ENCODE measurements at regions not wholly inside any gene's neighbourhood (a gene's known extent, or its start where the extent isn't known, plus 50 kb on each side); places are given as distances from the start of the nearest gene placed in this dataset.

GRCh38 chr11:110890995-110891394 lies 178.8 kb upstream of the ARHGAP20 start:
- H3K27ac ChIP-seq (ENCODE audit: insufficient read length, low read depth, low read length) = no peak overlapping the region
- no peaks in the 10 kb centered on the region for H3K79me2 ChIP-seq (ENCODE audit: insufficient read depth, low read length)
- Mint-ChIP-seq H3K27ac (no peak overlapping the region), H3K4me1 (peaks cover 0 to 4% of the 10 kb centered on the region in 2 experiments; a peak in 2 of 4 replicates), H3K9me3 (no peaks in the 10 kb centered on the region), H3K36me3 (ENCODE audit: insufficient read depth in 1 of 3, low read depth in 3 of 3) (no peaks in the 10 kb centered on the region), H3K27me3 (ENCODE audit: low read depth) (no peaks in the 10 kb centered on the region; the same call in 1 of the 2 replicates), H3K4me3 (no peak overlapping the region)
- no peaks in the 10 kb centered on the region for H3K27me3 ChIP-seq (ENCODE audit: insufficient read depth, low read length)
- no peak overlapping the region for H2BK20ac ChIP-seq (ENCODE audit: low read depth, low read length, poor library complexity, severe bottlenecking)
- no peak overlapping the region for H3K56ac ChIP-seq (ENCODE audit: insufficient read length, low read depth, low read length)
- TF ChIP-seq, protein P1, sequence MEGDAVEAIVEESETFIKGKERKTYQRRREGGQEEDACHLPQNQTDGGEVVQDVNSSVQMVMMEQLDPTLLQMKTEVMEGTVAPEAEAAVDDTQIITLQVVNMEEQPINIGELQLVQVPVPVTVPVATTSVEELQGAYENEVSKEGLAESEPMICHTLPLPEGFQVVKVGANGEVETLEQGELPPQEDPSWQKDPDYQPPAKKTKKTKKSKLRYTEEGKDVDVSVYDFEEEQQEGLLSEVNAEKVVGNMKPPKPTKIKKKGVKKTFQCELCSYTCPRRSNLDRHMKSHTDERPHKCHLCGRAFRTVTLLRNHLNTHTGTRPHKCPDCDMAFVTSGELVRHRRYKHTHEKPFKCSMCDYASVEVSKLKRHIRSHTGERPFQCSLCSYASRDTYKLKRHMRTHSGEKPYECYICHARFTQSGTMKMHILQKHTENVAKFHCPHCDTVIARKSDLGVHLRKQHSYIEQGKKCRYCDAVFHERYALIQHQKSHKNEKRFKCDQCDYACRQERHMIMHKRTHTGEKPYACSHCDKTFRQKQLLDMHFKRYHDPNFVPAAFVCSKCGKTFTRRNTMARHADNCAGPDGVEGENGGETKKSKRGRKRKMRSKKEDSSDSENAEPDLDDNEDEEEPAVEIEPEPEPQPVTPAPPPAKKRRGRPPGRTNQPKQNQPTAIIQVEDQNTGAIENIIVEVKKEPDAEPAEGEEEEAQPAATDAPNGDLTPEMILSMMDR (conservative IDR thresholded peaks at IDR 0.05) = no peak
- H3K79me1 ChIP-seq (ENCODE audit: insufficient read depth, low read depth, low read length, poor library complexity, severe bottlenecking) = no peaks in the 10 kb centered on the region
- H2BK5ac ChIP-seq (ENCODE audit: insufficient read length, low read length) = no peak overlapping the region
- H3K4me2 ChIP-seq (ENCODE audit: insufficient read depth, insufficient read length, low read length) = no peak overlapping the region
- DNase-seq = no peak
- no peak overlapping the region for H3K18ac ChIP-seq (ENCODE audit: insufficient read length, low read depth, low read length)
- no peak overlapping the region for H2BK120ac ChIP-seq (ENCODE audit: low read depth, low read length, poor library complexity, severe bottlenecking)
- no peak overlapping the region for H3K23ac ChIP-seq (ENCODE audit: insufficient read length, low read depth, low read length)
- H3K9ac ChIP-seq (ENCODE audit: extremely low read depth, insufficient read length, low read length) = no peak overlapping the region
- no peak overlapping the region for H4K5ac ChIP-seq (ENCODE audit: insufficient read length, low read depth, low read length)
- no peak overlapping the region for H2BK15ac ChIP-seq (ENCODE audit: low read depth, low read length)
- H4K91ac ChIP-seq (ENCODE audit: insufficient read length, low read depth, low read length) = no peak overlapping the region
- H3K9me3 ChIP-seq (ENCODE audit: control insufficient read depth, low read depth, low read length) = no peaks in the 10 kb centered on the region
- H2AK5ac ChIP-seq (ENCODE audit: insufficient read length, low read length) = no peak overlapping the region
- H2AFZ ChIP-seq (ENCODE audit: low read length) = no peak overlapping the region
- H3K14ac ChIP-seq (ENCODE audit: insufficient read depth, low read length) = no peak overlapping the region
- H4K20me1 ChIP-seq (ENCODE audit: control insufficient read depth, insufficient read depth, insufficient read length) = no peaks in the 10 kb centered on the region
- no peaks in the 10 kb centered on the region for H3K23me2 ChIP-seq (ENCODE audit: insufficient read length, low read depth, low read length, poor library complexity, severe bottlenecking)
- H4K8ac ChIP-seq (replicated peaks; ENCODE audit: insufficient read length, low read depth, low read length) = no peak overlapping the region
- H3T11ph ChIP-seq (ENCODE audit: low read length) = no peak overlapping the region
- no peak overlapping the region for H2BK12ac ChIP-seq (ENCODE audit: insufficient read length, low read depth, low read length)
- no peaks in the 10 kb centered on the region for H3K4me1 ChIP-seq (ENCODE audit: insufficient read depth, low read length)
- no peak overlapping the region for H3K4ac ChIP-seq (ENCODE audit: low read depth, low read length)
